ENCODE measurements at regions not wholly inside any gene's neighbourhood (a gene's known extent, or its start where the extent isn't known, plus 50 kb on each side); places are given as distances from the start of the nearest gene placed in this dataset.

DNA sequence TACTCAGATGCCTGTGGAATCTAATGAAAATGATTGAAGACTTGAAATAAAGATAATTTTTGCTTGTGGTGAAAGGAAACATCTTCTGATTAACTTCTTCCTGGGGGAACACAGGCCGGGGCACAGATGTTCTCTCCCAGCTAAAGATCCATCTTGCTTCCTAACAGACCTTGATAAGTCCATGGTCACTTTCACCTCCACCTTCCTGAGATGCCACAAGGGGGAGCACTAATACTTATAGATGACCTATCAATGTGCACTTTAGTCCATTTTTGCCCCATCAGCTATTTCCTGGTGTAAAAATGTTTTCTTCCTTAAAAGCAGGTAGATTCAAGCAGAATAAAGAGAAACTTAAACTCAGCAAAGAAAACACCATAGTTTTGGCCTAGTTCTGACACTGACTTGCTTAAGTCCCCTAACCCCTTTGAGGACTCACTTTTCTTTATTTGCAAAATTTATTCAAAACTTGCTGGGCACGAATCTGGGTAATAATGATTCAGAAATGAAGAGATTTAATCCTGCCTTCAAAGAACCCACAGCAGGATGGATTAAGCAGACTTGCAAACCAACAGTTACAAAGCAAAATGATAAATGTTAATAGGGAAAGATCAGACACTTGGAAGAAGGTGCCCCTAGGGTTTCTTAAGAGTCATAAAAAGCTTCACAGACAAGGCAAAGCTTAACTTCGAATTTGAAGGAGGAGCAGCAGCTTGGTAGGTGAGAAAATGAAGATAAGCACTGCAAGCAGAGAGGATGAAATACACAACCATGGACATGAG, 158.7 kb downstream of the RAB38 start:
- Histone ChIP-seq H3K27ac (no peak overlapping the region), H3K4me3 (no peak overlapping the region), H3K9me3 (no peaks in the 10 kb centered on the region), H3K27me3 (replicated peaks; ENCODE audit: insufficient read depth) (no peaks in the 10 kb centered on the region), H3K36me3 (no peaks in the 10 kb centered on the region), H3K4me1 (ENCODE audit: control insufficient read depth in 1 of 2, low read depth in 2 of 2) (no peaks in the 10 kb centered on the region)
- ATAC-seq (ENCODE audit: insufficient number of reproducible peaks, low FRiP score, low read depth) (peak; percentile 69), DNase-seq (ENCODE audit: low spot score) (peak; percentile 17)
- TF ChIP-seq, protein P1, sequence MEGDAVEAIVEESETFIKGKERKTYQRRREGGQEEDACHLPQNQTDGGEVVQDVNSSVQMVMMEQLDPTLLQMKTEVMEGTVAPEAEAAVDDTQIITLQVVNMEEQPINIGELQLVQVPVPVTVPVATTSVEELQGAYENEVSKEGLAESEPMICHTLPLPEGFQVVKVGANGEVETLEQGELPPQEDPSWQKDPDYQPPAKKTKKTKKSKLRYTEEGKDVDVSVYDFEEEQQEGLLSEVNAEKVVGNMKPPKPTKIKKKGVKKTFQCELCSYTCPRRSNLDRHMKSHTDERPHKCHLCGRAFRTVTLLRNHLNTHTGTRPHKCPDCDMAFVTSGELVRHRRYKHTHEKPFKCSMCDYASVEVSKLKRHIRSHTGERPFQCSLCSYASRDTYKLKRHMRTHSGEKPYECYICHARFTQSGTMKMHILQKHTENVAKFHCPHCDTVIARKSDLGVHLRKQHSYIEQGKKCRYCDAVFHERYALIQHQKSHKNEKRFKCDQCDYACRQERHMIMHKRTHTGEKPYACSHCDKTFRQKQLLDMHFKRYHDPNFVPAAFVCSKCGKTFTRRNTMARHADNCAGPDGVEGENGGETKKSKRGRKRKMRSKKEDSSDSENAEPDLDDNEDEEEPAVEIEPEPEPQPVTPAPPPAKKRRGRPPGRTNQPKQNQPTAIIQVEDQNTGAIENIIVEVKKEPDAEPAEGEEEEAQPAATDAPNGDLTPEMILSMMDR (IDR thresholded peaks at IDR 0.05): peak; percentile 76

DNA sequence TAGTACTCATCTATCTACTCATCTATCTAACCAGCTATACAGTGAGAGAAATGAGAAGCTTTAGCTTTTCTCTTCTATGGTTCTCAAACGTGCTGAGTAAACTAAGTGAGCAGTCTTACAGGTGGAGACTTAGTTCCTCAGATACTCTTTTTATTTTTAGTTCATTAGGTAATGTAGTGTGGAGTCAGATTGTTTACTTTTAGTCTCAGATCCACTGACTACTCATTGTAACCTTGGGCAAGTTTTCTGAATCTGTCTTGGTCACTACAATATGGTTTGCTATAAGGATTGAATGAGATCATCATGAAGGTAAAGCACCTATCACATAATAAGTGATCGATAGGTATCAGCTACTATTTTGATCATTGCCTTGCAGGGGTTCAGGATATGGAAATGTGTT, 160.1 kb downstream of the RAB38 start:
- Histone ChIP-seq H3K27ac (no peak overlapping the region), H3K4me3 (no peak overlapping the region)

DNA sequence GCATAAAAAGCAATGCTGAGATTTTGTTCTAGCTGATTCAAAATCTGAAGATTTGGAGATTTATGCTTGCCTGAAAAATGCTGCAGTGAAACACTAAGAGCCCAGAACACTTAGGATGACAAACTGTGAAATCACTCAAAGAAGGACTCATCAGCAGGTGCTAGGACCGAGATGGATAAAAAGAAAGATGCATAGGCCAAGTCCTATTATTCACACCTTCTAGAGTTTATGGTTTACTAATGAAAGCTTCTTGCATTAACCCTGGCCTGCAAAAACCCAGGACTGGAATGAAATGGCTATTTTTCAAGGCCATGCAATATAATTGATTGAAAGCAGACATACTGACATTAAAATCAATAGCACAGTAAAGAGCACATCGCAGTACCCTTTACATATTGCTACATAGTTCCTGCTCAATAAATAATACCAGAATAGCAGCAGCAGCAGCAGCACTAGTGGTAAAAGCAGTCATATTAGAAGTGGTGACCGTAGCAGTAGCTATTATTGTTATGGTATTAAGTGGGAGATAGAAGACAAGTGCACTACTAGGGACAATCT, 161.7 kb downstream of the RAB38 start:
- H3K27ac ChIP-seq: no peak overlapping the region
- no peaks in the 10 kb centered on the region for H3K9me3 ChIP-seq
- no peak overlapping the region for H3K4me3 ChIP-seq
- no peaks in the 10 kb centered on the region for H3K36me3 ChIP-seq
- DNase-seq (ENCODE audit: low spot score) (no peak), ATAC-seq (ENCODE audit: insufficient number of reproducible peaks, low FRiP score, low read depth) (no peak)
- no peaks in the 10 kb centered on the region for H3K4me1 ChIP-seq (ENCODE audit: control insufficient read depth in 1 of 2, low read depth in 2 of 2)
- TF ChIP-seq, protein P1 (IDR thresholded peaks at IDR 0.05): no peak
- H3K27me3 ChIP-seq (replicated peaks; ENCODE audit: insufficient read depth): no peaks in the 10 kb centered on the region

More for the DNA sequence above, 160.1 kb downstream of the RAB38 start:
- H3K36me3 ChIP-seq: no peaks in the 10 kb centered on the region
- ATAC-seq (ENCODE audit: insufficient number of reproducible peaks, low FRiP score, low read depth) (no peak), DNase-seq (ENCODE audit: low spot score) (no peak)
- TF ChIP-seq, protein P1 (IDR thresholded peaks at IDR 0.05): no peak
- no peaks in the 10 kb centered on the region for H3K4me1 ChIP-seq (ENCODE audit: control insufficient read depth in 1 of 2, low read depth in 2 of 2)
- H3K9me3 ChIP-seq: no peaks in the 10 kb centered on the region
- H3K27me3 ChIP-seq (replicated peaks; ENCODE audit: insufficient read depth): no peaks in the 10 kb centered on the region

DNA sequence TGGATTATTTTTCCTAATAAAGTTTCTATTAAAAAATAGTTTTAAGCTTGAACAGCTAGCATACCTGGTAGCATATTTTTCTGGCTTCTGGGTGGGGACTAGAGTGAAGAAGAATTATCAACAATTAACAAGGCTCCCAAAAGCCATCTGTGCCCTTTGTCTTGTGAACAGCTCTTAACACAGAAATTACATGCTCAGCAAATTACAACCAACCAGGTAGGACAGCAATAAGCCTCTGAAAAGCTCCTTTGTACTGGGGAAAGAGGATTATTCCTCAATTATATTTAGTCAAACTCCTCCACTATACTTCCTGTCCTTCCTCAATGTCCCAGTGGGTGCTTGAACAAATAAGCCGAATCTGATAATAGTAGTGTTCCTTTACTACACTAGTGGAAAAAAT, 162.8 kb downstream of the RAB38 start:
- no peak for DNase-seq (ENCODE audit: low spot score)
- no peak for ATAC-seq (ENCODE audit: insufficient number of reproducible peaks, low FRiP score, low read depth)
- no peaks in the 10 kb centered on the region for H3K36me3 ChIP-seq
- H3K9me3 ChIP-seq: no peaks in the 10 kb centered on the region
- H3K4me1 ChIP-seq (ENCODE audit: control insufficient read depth in 1 of 2, low read depth in 2 of 2): no peaks in the 10 kb centered on the region
- no peak overlapping the region for H3K4me3 ChIP-seq
- H3K27ac ChIP-seq: no peak overlapping the region
- H3K27me3 ChIP-seq (replicated peaks; ENCODE audit: insufficient read depth): no peaks in the 10 kb centered on the region
- TF ChIP-seq, protein P1 (IDR thresholded peaks at IDR 0.05): no peak

DNA sequence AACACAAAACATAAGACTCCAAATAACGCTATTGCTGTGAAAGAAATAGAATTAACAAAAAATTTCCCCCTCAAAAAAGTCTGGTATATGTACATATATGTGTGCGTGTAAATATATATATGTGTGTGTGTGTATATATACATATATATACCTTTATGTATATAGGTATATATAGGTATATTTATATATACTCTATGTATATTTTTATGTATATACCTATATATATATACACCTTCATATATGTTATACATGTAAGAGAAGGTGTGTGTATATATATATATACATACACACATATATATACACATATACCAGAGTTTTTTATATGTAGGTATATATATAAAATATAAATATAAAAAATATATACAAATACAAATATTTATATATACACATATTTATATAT, 199.2 kb downstream of the RAB38 start:
- DNase-seq (ENCODE audit: low spot score) (no peak), ATAC-seq (ENCODE audit: insufficient number of reproducible peaks, low FRiP score, low read depth) (no peak)
- no peaks in the 10 kb centered on the region for H3K9me3 ChIP-seq
- no peak overlapping the region for H3K4me3 ChIP-seq
- no peaks in the 10 kb centered on the region for H3K36me3 ChIP-seq
- H3K4me1 ChIP-seq (ENCODE audit: control insufficient read depth in 1 of 2, low read depth in 2 of 2): no peaks in the 10 kb centered on the region
- H3K27me3 ChIP-seq (replicated peaks; ENCODE audit: insufficient read depth): no peaks in the 10 kb centered on the region
- TF ChIP-seq, protein P1 (IDR thresholded peaks at IDR 0.05): no peak
- H3K27ac ChIP-seq: no peak overlapping the region
